ENCODE measurements at regions not wholly inside any gene's neighbourhood (a gene's known extent, or its start where the extent isn't known, plus 50 kb on each side); places are given as distances from the start of the nearest gene placed in this dataset.

GRCh38 chr2:161075701-161076100, 84.5 kb upstream of the TANK start (continued):
- TF ChIP-seq TOX (CRISPR knock-in tag; IDR thresholded peaks at IDR 0.05; ENCODE audit: borderline replicate concordance) (no peak), TSHZ2 (CRISPR knock-in tag; IDR thresholded peaks at IDR 0.05) (no peak), ESRRG (CRISPR knock-in tag; IDR thresholded peaks at IDR 0.05) (no peak)

GRCh38 chr2:161076936-161077335, 83.3 kb upstream of the TANK start:
- ATAC-seq, result no peak
- TF ChIP-seq ARNTL (CRISPR knock-in tag; IDR thresholded peaks at IDR 0.05; ENCODE audit: borderline replicate concordance, low read depth) (no peak), PPARA (CRISPR knock-in tag; IDR thresholded peaks at IDR 0.05; ENCODE audit: borderline replicate concordance) (no peak)

- ATAC-seq, result no peak
- no peak for TF ChIP-seq ESRRG (CRISPR knock-in tag; IDR thresholded peaks at IDR 0.05)
- no peak for TF ChIP-seq POU6F1 (CRISPR knock-in tag; IDR thresholded peaks at IDR 0.05; ENCODE audit: borderline replicate concordance, low read depth)
- TF ChIP-seq SNAI2 (CRISPR knock-in tag; IDR thresholded peaks at IDR 0.05), result no peak
- no peak for TF ChIP-seq ZNF8 (CRISPR knock-in tag; IDR thresholded peaks at IDR 0.05)
- no peak for TF ChIP-seq OSR1 (CRISPR knock-in tag; IDR thresholded peaks at IDR 0.05)
- TF ChIP-seq ISL1 (CRISPR knock-in tag; IDR thresholded peaks at IDR 0.05), result no peak
These were observed 82.6 kb upstream of the TANK start for GRCh38 chr2:161077367-161078210.

- ATAC-seq, result no peak
- TF ChIP-seq SNAI2 (CRISPR knock-in tag; IDR thresholded peaks at IDR 0.05) (no peak), ISL1 (CRISPR knock-in tag; IDR thresholded peaks at IDR 0.05) (no peak), GLIS3 (CRISPR knock-in tag; IDR thresholded peaks at IDR 0.05) (no peak), TOX (CRISPR knock-in tag; IDR thresholded peaks at IDR 0.05; ENCODE audit: borderline replicate concordance) (no peak), ZC3H10 (CRISPR knock-in tag; IDR thresholded peaks at IDR 0.05) (no peak)
These were observed 82.1 kb upstream of the TANK start for GRCh38 chr2:161078211-161078539.

GRCh38 chr2:161085149-161085548, 75.1 kb upstream of the TANK start:
- no peak for ATAC-seq
- TF ChIP-seq ZNF8 (CRISPR knock-in tag; IDR thresholded peaks at IDR 0.05) (no peak), OSR1 (CRISPR knock-in tag; IDR thresholded peaks at IDR 0.05) (no peak), CREB5 (CRISPR knock-in tag; IDR thresholded peaks at IDR 0.05; ENCODE audit: low read depth) (no peak), CSRNP3 (CRISPR knock-in tag; IDR thresholded peaks at IDR 0.05) (no peak), ISL1 (CRISPR knock-in tag; IDR thresholded peaks at IDR 0.05) (no peak), ZFP3 (CRISPR knock-in tag; IDR thresholded peaks at IDR 0.05) (no peak), TOX (CRISPR knock-in tag; IDR thresholded peaks at IDR 0.05; ENCODE audit: borderline replicate concordance) (no peak), ZNF565 (CRISPR knock-in tag; conservative IDR thresholded peaks at IDR 0.05; ENCODE audit: low read depth) (no peak)

All from SK-N-SH treated with all-trans-retinoic acid at 6 μM for 48 hours (cell line).